ENCODE measurements at regions not wholly inside any gene's neighbourhood (a gene's known extent, or its start where the extent isn't known, plus 50 kb on each side); places are given as distances from the start of the nearest gene placed in this dataset.

DNA sequence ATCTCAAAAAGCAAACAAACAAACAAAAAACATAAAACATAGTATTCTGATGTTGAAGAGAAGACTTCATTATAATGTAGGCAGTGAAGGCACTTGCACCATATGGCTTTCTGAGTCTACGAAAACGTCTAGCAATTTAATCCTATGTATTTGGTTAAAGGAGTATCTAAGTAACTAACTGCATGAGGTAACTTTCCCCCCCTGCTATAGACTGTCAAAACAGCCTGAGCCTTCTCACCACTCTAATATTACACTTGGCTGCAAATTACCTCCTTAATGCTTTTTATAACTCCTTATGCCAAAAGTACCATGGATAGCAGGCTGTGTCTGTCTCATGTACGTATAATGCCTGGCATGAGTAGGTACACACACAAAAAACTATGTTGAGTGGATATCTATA, 607.6 kb upstream of the FLRT2 start:
- H3K27me3 ChIP-seq (replicated peaks; ENCODE audit: insufficient read depth), result no peaks in the 10 kb centered on the region
- in situ Hi-C loops (cut with MboI), result no loop called here
- no peak overlapping the region for H3K27ac ChIP-seq
- H3K4me3 ChIP-seq, result no peak overlapping the region
- no peak for TF ChIP-seq EZH2phosphoT487 (IDR thresholded peaks at IDR 0.05; ENCODE audit: insufficient read depth, low read depth)
- no peak for TF ChIP-seq EZH2 (IDR thresholded peaks at IDR 0.05; ENCODE audit: insufficient read depth, poor library complexity, severe bottlenecking)
- no peaks in the 10 kb centered on the region for H3K9me2 ChIP-seq (ENCODE audit: insufficient read depth)
- H4K20me1 ChIP-seq (ENCODE audit: insufficient read depth), result no peaks in the 10 kb centered on the region
- no peaks in the 10 kb centered on the region for H3K9me3 ChIP-seq (ENCODE audit: low read depth)
- no peaks in the 10 kb centered on the region for H3K79me2 ChIP-seq (ENCODE audit: insufficient read depth)
- no peak overlapping the region for H2AFZ ChIP-seq
- no peaks in the 10 kb centered on the region for H3K4me1 ChIP-seq (ENCODE audit: insufficient read depth)
- no peaks in the 10 kb centered on the region for H3F3A ChIP-seq (ENCODE audit: insufficient read depth)
- no peak overlapping the region for H3K4me2 ChIP-seq (ENCODE audit: unreplicated experiment)
- H3K36me3 ChIP-seq (ENCODE audit: low read depth), result no peaks in the 10 kb centered on the region
- H3K9ac ChIP-seq, result no peak overlapping the region
- DNase-seq, result no peak
- WGBS, 2 experiments (ENCODE audit: low coverage in 1 of 2, low lambda C conversion rate in 2 of 2, missing lambda C conversion rate in 2 of 2), result 24 to 32% methylated on average over 3 of the region's 3 CpGs

GRCh38 chr14:84926656-84927055, 603.3 kb upstream of the FLRT2 start:
- H3F3A ChIP-seq (ENCODE audit: insufficient read depth), result no peaks in the 10 kb centered on the region
- H3K9ac ChIP-seq, result no peak overlapping the region
- in situ Hi-C loops (cut with MboI), result no loop called here

DNA sequence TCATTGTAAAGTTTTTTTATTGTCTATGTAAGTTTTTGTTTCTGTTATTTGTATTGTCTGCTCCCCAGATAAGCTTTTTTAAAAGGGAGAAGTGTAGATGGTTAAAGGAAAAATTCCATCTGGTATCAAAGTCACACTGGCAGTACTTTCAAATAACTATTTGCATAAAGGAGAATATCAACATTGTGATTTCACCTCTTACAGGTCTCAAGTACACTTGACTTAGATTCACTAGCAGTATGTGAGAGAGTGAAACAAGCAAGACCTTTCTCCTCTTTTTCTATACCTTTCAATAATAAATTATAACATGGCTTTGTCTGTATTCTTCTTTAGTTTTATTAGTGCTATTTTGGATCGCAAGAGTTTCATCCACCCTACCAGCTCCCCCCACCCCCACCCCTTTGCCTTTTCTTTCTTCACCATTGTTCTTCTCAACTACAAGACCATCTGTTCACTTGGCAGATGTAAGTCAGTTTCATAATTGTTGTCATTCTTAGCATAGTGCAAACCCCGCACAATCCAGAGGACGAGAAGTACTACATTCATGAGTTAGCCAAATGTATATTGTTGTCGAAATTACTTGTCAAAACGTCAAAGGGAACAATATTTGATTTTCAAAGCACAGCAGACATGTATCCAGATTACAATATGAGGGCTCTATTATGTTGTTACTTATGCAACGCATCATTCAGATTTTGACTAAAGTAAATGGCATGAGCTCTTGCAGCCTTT, 602.7 kb upstream of the FLRT2 start:
- Histone ChIP-seq H3K79me2 (ENCODE audit: insufficient read depth) (no peaks in the 10 kb centered on the region), H3K4me2 (ENCODE audit: unreplicated experiment) (no peak overlapping the region), H4K20me1 (ENCODE audit: insufficient read depth) (no peaks in the 10 kb centered on the region), H3K27ac (no peak overlapping the region), H3K36me3 (ENCODE audit: low read depth) (no peaks in the 10 kb centered on the region), H3K9me3 (ENCODE audit: low read depth) (no peaks in the 10 kb centered on the region), H3F3A (ENCODE audit: insufficient read depth) (no peaks in the 10 kb centered on the region), H3K9me2 (ENCODE audit: insufficient read depth) (no peaks in the 10 kb centered on the region), H2AFZ (no peak overlapping the region), H3K4me1 (ENCODE audit: insufficient read depth) (no peaks in the 10 kb centered on the region), H3K9ac (no peak overlapping the region), H3K4me3 (no peak overlapping the region), H3K27me3 (replicated peaks; ENCODE audit: insufficient read depth) (no peaks in the 10 kb centered on the region)
- no peak for DNase-seq
- in situ Hi-C loops (cut with MboI), result no loop called here
- 1 to 2% methylated on average over 6 of the region's 6 CpGs for WGBS, 2 experiments (ENCODE audit: low coverage in 1 of 2, low lambda C conversion rate in 2 of 2, missing lambda C conversion rate in 2 of 2)
- TF ChIP-seq EZH2 (IDR thresholded peaks at IDR 0.05; ENCODE audit: insufficient read depth, poor library complexity, severe bottlenecking) (no peak), EZH2phosphoT487 (IDR thresholded peaks at IDR 0.05; ENCODE audit: insufficient read depth, low read depth) (no peak)

More at GRCh38 chr14:84926656-84927055, 603.3 kb upstream of the FLRT2 start:
- WGBS, 2 experiments (ENCODE audit: low coverage in 1 of 2, low lambda C conversion rate in 2 of 2, missing lambda C conversion rate in 2 of 2), result 69 to 88% methylated on average over 1 of the region's 1 CpG
- Histone ChIP-seq H3K9me2 (ENCODE audit: insufficient read depth) (no peaks in the 10 kb centered on the region), H3K27me3 (replicated peaks; ENCODE audit: insufficient read depth) (no peaks in the 10 kb centered on the region), H3K9me3 (ENCODE audit: low read depth) (no peaks in the 10 kb centered on the region), H3K4me2 (ENCODE audit: unreplicated experiment) (no peak overlapping the region), H2AFZ (no peak overlapping the region), H3K27ac (no peak overlapping the region), H3K79me2 (ENCODE audit: insufficient read depth) (no peaks in the 10 kb centered on the region), H3K4me3 (no peak overlapping the region), H4K20me1 (ENCODE audit: insufficient read depth) (no peaks in the 10 kb centered on the region), H3K36me3 (ENCODE audit: low read depth) (no peaks in the 10 kb centered on the region), H3K4me1 (ENCODE audit: insufficient read depth) (no peaks in the 10 kb centered on the region)
- DNase-seq, result no peak
- no peak for TF ChIP-seq EZH2phosphoT487 (IDR thresholded peaks at IDR 0.05; ENCODE audit: insufficient read depth, low read depth)
- no peak for TF ChIP-seq EZH2 (IDR thresholded peaks at IDR 0.05; ENCODE audit: insufficient read depth, poor library complexity, severe bottlenecking)

- Histone ChIP-seq H3K4me1 (ENCODE audit: insufficient read depth) (no peaks in the 10 kb centered on the region), H4K20me1 (ENCODE audit: insufficient read depth) (no peaks in the 10 kb centered on the region), H3K79me2 (ENCODE audit: insufficient read depth) (no peaks in the 10 kb centered on the region), H3K9me3 (ENCODE audit: low read depth) (no peaks in the 10 kb centered on the region), H3K27ac (no peak overlapping the region), H2AFZ (no peak overlapping the region), H3K4me2 (ENCODE audit: unreplicated experiment) (no peak overlapping the region), H3F3A (ENCODE audit: insufficient read depth) (no peaks in the 10 kb centered on the region), H3K4me3 (no peak overlapping the region), H3K36me3 (ENCODE audit: low read depth) (no peaks in the 10 kb centered on the region), H3K27me3 (replicated peaks; ENCODE audit: insufficient read depth) (no peaks in the 10 kb centered on the region), H3K9me2 (ENCODE audit: insufficient read depth) (no peaks in the 10 kb centered on the region), H3K9ac (no peak overlapping the region)
- in situ Hi-C loops (cut with MboI), result no loop called here
- WGBS, 2 experiments (ENCODE audit: low coverage in 1 of 2, low lambda C conversion rate in 2 of 2, missing lambda C conversion rate in 2 of 2), result 48 to 54% methylated on average over 1 of the region's 1 CpG
- DNase-seq, result no peak
- no peak for TF ChIP-seq EZH2 (IDR thresholded peaks at IDR 0.05; ENCODE audit: insufficient read depth, poor library complexity, severe bottlenecking)
- TF ChIP-seq EZH2phosphoT487 (IDR thresholded peaks at IDR 0.05; ENCODE audit: insufficient read depth, low read depth), result no peak
Measured at GRCh38 chr14:84929086-84929485, 600.9 kb upstream of the FLRT2 start.
